ENCODE measurements at regions not wholly inside any gene's neighbourhood (a gene's known extent, or its start where the extent isn't known, plus 50 kb on each side); places are given as distances from the start of the nearest gene placed in this dataset.

GRCh38 chr9:124108216-124108615 lies 96.6 kb downstream of the LHX2 start:
- Histone ChIP-seq H3K36me3 (no peaks in the 10 kb centered on the region), H3K4me3 (no peak overlapping the region), H3K4me1 (peaks cover 0 to under 1% of the 10 kb centered on the region in 2 donors), H3K27ac (no peak overlapping the region), H3K27me3 (peaks cover 0 to 19% of the 10 kb centered on the region in 2 donors), H3K9me3 (no peaks in the 10 kb centered on the region)
- TF ChIP-seq CTCF (IDR thresholded peaks at IDR 0.05): no peak
- ATAC-seq (no peak), DNase-seq (no peak)
- intact Hi-C loops (cut with DNase I): no loop called here

GRCh38 chr9:124110307-124110915 lies 98.8 kb downstream of the LHX2 start:
- Histone ChIP-seq H3K36me3 (no peaks in the 10 kb centered on the region), H3K27ac (no peak overlapping the region), H3K27me3 (peaks cover 0 to 25% of the 10 kb centered on the region in 2 donors), H3K9me3 (no peaks in the 10 kb centered on the region), H3K4me1 (no peaks in the 10 kb centered on the region), H3K4me3 (no peak overlapping the region)
- TF ChIP-seq CTCF (IDR thresholded peaks at IDR 0.05): no peak
- intact Hi-C loops (cut with DNase I): no loop called here
- DNase-seq: peak in 3 of 4 donors; percentile 47 to 85 (median 77)
- ATAC-seq: peak; percentile 94

GRCh38 chr9:124116683-124117363 lies 105.3 kb downstream of the LHX2 start:
- TF ChIP-seq CTCF (IDR thresholded peaks at IDR 0.05): no peak
- no peaks in the 10 kb centered on the region for H3K36me3 ChIP-seq
- H3K27ac ChIP-seq: no peak overlapping the region
- ATAC-seq (no peak), DNase-seq (no peak)
- intact Hi-C loops (cut with DNase I): no loop called here
- H3K9me3 ChIP-seq: peaks cover 0 to 10% of the 10 kb centered on the region in 2 donors
- H3K27me3 ChIP-seq: peaks cover 0 to 20% of the 10 kb centered on the region in 2 donors
- no peak overlapping the region for H3K4me3 ChIP-seq
- no peaks in the 10 kb centered on the region for H3K4me1 ChIP-seq

GRCh38 chr9:124118894-124119293 lies 107.3 kb downstream of the LHX2 start:
- TF ChIP-seq CTCF (IDR thresholded peaks at IDR 0.05): no peak
- Histone ChIP-seq H3K27me3 (peaks cover 0 to 9% of the 10 kb centered on the region in 2 donors), H3K4me3 (no peak overlapping the region), H3K36me3 (no peaks in the 10 kb centered on the region), H3K9me3 (peaks cover 0 to 12% of the 10 kb centered on the region in 2 donors), H3K4me1 (no peaks in the 10 kb centered on the region), H3K27ac (no peak overlapping the region)
- ATAC-seq (no peak), DNase-seq (no peak)
- intact Hi-C loops (cut with DNase I): no loop called here

GRCh38 chr9:124120272-124120671 lies 108.7 kb downstream of the LHX2 start:
- peaks cover 0 to 12% of the 10 kb centered on the region in 2 donors for H3K9me3 ChIP-seq
- no peaks in the 10 kb centered on the region for H3K4me1 ChIP-seq
- H3K27ac ChIP-seq: no peak overlapping the region
- ATAC-seq (no peak), DNase-seq (no peak)
- no peaks in the 10 kb centered on the region for H3K36me3 ChIP-seq
- intact Hi-C loops (cut with DNase I): loop anchor here in 1 of 2 donors (10.0 kb wide), 1 partner anchor 265 kb away; no protein-coding TSS in a partner anchor
- no peak for TF ChIP-seq CTCF (IDR thresholded peaks at IDR 0.05)
- H3K27me3 ChIP-seq: peaks cover 0 to 13% of the 10 kb centered on the region in 2 donors
- H3K4me3 ChIP-seq: no peak overlapping the region
